Adrenal gland (tissue), 5 donors: ENCODE measurements at regions not wholly inside any gene's neighbourhood (a gene's known extent, or its start where the extent isn't known, plus 50 kb on each side); places are given as distances from the start of the nearest gene placed in this dataset.

ENCODE experiments used
- POLR2A ChIP-seq, 2 donors: fragments of 450-650 bp; IDR thresholded peaks; one replicate each; pipeline ENCODE4 v1.6.1; 2017; ENCODE audit warnings: antibody characterized with exemption in 2 of 2, mild to moderate bottlenecking in 2 of 2, moderate library complexity in 1 of 2
- TF ChIP-seq, protein P1 (sequence below), 6 experiments: fragments of 450-650 bp in 4 of 6; fragments of 200-600 bp in 2 of 6; sonication (generic) in 1 of 6; IDR thresholded peaks; 1 replicate in 5 of 6; 2 replicates in 1 of 6; pipeline versions ENCODE4 v1.5.1 to v1.8.0; 2016 to 2021; ENCODE audit warnings: antibody characterized with exemption in 6 of 6, mild to moderate bottlenecking in 2 of 6, moderate library complexity in 1 of 6
- donor health status: DM: no; HTN: no; CAD: no.

DNA sequence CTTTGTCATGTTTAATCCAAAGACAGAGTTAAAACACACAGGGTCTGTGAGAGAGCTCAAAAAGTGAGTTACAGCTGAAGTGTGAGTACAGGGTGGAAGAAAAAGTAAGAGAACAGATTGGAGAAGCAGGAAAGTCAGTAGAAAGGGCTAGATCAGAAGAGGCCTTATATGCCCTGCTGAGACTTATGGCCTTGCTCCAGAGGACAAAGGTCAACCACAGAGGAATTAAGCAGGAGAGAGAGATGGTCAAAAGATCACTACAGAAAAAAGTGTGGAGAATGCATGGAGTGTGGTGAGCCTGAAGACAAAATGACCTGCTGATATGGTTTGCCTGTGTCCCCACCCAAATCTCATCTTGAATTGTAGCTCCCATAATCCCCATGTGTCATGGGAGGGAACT is 213.8 kb downstream of the NEBL start:
- TF ChIP-seq, protein P1, sequence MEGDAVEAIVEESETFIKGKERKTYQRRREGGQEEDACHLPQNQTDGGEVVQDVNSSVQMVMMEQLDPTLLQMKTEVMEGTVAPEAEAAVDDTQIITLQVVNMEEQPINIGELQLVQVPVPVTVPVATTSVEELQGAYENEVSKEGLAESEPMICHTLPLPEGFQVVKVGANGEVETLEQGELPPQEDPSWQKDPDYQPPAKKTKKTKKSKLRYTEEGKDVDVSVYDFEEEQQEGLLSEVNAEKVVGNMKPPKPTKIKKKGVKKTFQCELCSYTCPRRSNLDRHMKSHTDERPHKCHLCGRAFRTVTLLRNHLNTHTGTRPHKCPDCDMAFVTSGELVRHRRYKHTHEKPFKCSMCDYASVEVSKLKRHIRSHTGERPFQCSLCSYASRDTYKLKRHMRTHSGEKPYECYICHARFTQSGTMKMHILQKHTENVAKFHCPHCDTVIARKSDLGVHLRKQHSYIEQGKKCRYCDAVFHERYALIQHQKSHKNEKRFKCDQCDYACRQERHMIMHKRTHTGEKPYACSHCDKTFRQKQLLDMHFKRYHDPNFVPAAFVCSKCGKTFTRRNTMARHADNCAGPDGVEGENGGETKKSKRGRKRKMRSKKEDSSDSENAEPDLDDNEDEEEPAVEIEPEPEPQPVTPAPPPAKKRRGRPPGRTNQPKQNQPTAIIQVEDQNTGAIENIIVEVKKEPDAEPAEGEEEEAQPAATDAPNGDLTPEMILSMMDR (IDR thresholded peaks at IDR 0.05): no peak
- no peak for TF ChIP-seq POLR2A (IDR thresholded peaks at IDR 0.05)
